Posterior cingulate gyrus (tissue), 11 donors: ENCODE measurements at regions not wholly inside any gene's neighbourhood (a gene's known extent, or its start where the extent isn't known, plus 50 kb on each side); places are given as distances from the start of the nearest gene placed in this dataset.

Source experiments
- DNase-seq, 10 donors: peaks; one replicate each; pipeline versions ENCODE4 v3.0.0 to v3.0.0-alpha.2; 2020 to 2021; ENCODE audit warnings: mixed read lengths in 3 of 10
- intact Hi-C: fragments of 100-400 bp; cut with DNase I; formaldehyde crosslinking; loops from one replicate; pipeline ENCODE4 v1.15.1; 2023

DNA sequence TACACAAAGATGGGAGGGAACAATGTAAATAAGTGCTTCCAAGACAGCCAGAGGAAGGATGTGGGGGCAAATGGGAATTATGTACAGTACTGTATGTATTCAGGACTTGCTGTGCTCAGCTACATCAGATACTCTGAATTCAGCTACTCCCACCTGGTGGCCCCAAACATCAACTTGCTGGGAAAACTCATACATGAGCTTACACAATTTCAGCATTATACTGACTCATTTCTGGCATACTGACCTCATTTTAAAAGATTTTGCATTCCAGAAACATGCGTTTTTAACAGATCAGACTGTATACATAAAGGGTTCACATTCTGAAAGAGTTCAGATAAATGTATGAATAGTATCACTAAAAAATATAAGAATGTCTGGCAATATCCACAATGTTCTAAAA is 59.7 kb downstream of the GPX5 start:
- intact Hi-C loops = no loop called here
- DNase-seq = no peak

DNA sequence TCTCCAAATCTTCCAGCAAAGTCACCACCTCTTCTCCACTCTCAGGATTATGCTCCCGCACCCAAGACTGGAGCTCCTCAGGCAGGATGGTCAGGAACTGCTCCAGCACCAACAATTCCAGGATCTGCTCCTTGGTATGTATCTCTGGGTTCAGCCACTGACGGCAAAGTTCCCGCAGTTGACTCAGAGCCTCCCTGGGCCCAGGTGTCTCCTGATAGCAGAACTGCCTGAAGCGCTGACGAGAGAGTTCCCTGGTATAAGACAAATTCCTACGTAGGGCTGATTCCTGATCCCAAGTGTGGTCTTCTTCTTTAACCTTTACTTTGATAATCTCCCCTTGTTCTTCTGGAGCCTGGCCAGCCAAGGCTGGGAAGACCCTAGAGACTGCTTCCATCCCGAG is 60.6 kb downstream of the GPX5 start:
- intact Hi-C loops = no loop called here
- DNase-seq = no peak

DNA sequence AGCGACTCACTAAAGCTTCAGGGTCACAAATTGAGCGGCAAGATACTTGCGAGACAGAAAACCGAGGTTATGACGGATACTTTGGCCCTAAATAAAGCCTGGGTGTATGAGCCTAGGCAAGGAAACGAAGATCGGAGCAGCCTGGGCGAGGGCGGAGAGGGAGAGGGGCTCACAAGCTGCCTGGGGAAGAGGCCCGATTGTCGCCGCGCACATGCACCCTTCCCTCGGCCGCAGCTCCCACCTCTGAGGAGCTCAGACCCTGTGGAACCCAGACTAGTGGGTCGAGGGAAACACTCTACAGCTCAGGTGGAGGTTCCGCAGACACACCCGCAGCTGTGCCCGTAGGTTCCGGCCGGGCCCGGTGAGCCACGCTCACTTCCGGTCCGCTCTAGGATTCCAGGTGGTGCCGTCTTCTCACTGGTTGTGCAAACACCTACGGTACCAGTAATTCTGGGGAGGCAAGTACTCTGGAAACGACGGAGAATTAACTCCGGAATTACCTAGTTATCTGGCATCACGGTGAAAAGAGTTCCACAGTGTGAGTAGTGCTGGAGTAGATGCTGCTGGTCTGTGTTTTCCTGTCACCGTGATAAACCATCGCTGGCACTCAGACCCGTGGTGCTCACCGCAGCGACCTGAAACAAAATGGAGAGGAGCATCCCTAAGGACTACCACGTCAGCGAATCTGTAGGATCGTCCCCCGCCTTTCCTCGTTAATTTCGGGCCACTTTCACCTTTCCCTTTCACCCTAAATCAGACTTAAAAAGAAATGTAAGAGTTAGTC is 61.5 kb downstream of the GPX5 start:
- peak; percentile 40 to 97 (median 80) for DNase-seq
- intact Hi-C loops = no loop called here

DNA sequence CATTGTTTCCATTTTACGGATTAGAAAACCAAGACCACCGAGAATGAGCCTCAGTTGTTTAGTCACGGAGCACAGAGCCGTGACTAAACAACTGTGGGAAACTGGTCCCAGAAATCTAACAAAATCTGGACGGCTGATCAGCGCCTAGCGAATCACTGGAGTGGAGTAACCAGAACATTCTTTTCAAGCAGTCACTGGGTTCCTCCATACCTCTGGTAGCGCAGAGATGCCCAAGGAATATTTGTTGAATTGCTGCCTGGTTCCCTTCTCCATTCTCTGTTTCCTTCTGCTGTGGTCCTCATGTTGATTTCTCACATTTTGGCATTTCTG is 62.0 kb downstream of the GPX5 start:
- intact Hi-C loops = no loop called here
- DNase-seq = peak in 2 of 10 donors; percentile 14 to 49

DNA sequence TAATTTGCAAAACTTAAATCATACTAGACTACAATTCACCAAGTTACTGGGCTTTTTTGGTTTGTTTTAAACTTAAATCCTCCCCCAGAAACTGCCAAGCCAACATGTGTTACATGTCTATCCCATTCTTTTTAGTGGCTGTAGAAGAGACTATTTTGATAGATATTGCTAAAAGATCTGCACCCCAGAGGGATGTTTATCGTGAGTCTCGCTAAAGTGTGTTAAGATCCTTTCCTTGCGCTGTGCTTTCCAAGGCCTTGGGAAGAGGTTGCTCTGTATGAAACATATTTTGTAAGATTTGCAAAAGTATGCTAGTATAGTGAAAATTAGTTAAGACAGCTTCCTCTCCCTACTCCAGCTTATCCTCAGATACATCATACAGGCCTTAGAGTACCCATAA is 63.0 kb downstream of the GPX5 start:
- no peak for DNase-seq
- intact Hi-C loops = no loop called here

DNA sequence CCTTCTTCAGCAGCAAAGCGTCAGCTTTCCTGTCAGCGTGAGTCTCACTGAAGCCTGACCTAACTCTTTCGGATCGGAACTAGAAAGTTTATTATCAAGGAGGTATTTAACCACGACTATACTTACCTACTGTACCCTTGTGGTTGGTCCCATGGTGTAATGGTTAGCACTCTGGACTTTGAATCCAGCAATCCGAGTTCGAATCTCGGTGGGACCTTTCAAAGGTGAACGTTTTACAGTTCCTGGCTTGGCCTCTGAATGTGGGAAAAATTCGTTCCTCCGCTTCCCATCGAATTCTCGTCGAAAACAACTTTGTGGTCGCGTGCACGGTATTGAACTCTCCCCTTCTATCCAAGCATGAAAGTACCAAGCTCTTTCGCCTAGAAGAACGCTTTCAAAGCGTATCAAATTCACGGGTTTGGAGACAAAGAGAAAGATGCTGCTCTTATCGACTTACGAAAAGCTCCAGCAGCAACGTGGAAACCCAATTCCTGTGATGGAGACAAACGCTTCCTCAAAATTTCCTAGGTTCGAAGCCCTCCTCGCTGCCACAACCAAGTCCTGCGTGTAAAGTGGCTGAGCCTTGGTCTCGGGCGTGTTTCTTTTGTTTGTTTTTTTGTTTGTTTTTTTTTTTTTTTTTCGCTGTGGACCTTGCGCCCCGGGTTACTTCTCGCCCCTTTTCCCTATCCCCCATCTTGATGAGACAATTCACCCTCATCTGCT is 63.7 kb downstream of the GPX5 start:
- peak in 4 of 10 donors; percentile 11 to 77 (median 44) for DNase-seq
- intact Hi-C loops = no loop called here

DNA sequence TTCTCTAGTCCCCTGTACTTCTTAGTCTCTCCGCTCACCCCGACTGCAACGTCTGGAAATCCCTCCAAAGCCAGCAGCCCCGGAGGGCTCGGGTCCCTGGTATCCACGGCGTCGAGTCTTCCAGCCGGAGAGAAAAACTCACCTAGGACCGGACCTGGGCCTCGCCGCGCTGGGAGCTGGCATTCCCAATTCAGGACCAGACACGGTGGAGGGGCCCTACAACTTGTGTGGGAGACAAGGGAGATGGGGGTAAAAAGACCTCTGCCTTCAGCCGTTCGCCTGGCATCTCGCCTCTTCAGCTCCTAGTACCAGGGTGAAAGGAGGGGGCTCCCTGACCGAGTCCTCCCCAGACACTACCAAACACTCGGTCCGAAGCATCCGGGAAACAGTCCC is 64.3 kb downstream of the GPX5 start:
- intact Hi-C loops = no loop called here
- DNase-seq = peak in 1 of 10 donors; percentile 73

DNA sequence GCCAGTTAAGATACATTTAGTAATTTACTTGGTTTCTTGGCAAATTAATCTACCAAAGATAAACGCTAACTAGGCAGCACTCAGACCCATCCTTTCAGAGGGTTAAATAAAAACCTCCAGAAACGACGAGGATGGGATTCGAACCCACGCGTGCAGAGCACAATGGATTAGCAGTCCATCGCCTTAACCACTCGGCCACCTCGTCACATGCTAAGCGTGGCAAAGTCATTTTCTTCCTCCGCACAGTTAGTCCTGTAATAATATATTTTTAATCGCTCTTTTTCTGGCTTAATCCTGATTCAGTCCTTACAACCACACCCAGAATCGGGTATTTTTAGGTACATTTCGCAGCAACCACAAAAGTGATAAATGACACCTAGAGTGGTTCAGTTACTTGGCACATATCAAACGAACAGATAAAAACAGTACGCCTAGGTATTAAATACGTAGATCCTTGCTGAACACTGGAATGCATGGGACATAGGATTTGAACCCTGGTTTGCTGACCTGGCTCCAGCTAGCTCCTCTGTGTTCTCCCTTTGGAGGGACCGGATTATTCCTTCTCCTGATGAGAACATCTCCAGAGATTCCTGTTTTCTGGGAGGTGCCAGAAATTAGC is 71.6 kb downstream of the GPX5 start:
- peak in 4 of 10 donors; percentile 24 to 84 (median 78) for DNase-seq
- intact Hi-C loops = no loop called here

DNA sequence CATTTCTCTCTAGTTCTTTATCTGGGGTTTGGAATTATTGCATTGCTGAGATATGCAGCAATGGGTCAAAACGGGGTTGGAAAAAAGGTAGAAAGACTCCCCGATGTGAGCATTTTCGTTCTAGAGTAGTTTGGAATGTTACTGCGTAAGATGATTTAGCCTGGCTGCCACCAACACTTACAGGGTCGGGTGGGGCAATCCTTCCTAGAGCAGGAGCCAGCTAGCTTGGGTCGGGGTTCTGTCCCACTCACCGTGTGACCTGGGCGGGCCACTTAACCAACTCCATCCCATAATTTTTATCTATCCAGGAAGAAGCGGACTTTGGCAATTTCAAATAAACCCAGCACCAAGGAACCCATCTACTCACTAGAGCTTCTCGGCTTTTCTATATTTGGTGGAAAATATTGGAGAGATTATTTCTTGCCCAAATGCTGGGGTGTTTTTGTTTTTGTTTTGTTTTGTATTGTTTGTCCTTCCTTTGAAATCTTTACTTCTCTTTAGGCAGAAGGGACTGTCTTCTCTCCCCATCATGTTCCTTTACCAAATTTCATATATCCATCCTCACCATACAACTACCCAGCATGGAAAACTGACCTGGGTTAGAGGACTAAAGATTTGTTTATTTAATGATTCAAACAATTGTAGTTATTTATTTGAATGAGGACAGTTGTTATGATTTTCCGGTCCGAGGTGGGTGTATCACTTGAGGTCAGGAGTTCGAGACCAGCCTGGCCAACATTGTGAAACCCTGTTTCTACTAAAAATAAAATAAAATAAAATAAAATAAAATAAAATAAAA is 72.4 kb downstream of the GPX5 start:
- intact Hi-C loops = no loop called here
- no peak for DNase-seq

DNA sequence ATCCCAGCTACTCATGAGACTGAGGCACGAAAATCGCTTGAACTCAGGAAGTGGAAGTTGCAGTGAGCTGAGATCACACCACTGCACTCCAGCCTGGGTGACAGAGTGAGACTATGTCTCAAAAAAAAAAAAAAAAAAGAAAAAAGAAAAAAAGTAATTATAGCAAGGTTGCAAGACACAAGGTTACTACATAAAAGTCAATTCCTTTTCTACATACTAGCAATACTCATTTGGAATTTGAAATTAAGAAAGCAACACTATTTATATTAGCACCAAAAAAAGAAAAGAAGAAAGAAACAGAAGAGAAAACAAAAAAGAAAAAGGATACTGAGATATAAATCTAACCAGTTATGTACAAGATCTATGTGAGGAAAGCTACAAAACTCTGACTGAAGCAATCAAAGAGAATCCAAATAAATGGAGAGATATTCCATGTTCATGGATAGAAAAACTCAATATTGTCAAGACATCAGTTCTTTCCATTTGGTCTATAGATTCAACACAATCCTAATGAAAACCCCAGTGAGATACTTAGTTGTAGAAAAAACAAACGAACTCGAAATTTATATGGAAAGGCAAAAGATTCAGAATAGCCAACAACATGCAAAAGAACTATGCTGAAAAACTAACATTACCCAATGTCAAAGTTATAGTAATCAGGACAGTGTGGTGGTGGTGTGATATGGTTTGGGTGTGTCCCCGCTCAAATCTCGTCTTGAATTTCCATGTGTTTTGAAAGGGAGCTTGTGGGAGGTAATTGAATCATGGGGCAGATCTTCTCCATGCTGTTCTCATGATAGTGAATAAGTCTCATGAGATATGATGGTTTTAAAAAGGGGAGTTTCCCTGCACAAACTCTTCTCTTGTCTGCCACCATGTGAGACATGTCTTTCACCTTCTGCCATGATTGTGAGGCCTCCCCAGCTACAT is 73.3 kb downstream of the GPX5 start:
- intact Hi-C loops = no loop called here

DNA sequence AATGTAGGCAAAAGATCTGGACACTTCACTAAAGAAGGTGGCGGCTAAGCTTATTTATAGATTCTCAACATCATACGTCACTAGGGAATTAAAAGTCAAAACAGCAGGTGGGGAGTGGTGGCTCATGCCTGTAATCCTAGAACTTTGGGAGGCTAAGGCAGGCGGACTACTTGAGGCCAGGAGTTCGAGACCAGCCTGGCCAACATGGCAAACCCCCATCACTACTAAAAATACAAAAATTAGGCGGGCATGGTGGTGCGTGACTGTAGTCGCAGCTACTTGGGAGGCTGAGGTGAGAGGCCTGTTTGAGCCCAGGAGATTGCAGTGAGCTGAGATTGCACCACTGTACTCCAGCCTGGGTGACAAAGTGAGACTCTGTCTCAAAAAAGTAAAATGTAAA is 74.6 kb downstream of the GPX5 start:
- intact Hi-C loops = no loop called here
- no peak for DNase-seq

More for the DNA sequence above, 73.3 kb downstream of the GPX5 start:
- DNase-seq = no peak

DNA sequence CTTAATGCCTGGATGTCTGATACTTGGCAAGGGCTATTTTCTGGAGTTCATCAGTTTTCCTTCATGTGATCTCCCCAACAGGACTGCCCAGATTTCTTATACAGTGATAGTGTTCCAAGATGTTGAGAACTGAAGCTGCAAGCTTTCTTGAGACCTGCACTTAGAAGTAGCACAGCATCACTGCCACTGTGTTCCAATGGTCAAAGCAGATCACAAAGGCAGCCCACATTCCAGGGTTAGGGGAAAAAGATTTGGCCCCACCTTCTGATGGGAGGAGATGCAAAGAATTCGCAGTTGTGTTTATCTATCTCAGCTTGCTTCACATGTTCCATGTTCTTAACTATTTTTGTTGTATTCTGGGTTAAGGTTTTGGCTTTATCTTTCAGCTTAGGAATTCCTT is 78.2 kb downstream of the GPX5 start:
- intact Hi-C loops = no loop called here
- no peak for DNase-seq

DNA sequence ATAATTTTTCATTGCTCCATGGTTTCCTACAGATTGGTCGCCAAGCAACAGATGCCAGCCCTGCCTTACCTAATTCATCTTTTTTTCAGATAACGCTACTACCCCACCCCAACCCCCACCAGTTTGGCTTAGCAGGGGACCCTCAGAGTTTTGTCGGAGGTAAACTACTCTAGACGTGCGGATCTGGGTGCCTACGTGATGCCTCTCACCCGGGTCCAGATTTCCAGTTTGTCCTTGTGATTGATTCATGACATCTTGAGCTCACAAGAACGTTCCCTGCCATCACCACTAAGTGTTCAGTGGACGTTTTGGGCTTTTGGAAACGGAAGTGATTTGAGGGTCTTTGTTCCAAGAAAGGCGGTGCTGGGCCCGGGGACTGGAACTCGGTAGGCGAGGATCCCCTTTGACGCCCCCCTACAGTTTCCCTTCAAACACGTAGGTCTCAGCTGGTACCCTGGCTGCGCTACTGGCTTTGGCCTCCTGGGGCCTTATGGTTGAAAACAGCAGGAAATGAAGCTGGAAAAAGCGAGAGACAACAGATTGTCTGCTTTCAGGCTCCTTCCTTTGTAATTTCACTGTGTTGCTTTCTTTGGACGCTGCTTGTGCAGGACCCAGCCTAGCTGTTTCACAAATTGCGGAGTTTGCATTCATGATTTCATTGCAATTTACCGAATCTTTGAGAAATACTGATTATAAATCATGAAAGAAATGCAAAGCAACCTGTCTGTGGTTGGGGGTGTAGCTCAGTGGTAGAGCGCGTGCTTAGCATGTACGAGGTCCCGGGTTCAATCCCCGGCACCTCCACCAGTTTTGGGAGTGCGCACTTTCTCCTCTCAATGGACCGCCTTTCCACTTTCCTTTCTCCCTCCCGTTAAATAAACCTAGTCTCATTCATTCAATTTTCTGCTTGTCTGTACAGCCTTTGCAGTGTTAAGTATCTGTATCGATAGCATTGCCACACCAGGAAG is 81.0 kb downstream of the GPX5 start:
- peak in 9 of 10 donors; percentile 27 to 91 (median 53) for DNase-seq
- intact Hi-C loops = no loop called here

DNA sequence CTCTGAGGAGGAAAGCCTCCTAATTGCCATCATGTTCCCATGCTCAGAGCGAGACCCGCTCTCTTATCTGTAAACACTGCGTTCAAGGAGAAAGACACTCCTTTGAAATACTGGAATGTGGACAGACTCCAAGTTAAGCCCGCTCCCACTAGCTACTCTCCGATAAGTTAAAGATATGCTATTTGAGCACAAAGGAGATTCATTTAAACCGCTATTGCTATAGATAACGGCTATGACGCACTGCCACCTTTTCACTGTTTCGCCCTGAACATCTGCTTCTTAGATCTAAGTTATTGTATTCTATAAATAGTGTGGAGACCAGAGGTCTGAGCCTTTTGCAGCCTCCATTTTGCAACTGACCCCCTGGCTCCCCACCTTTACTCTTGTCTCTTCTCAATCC is 82.3 kb downstream of the GPX5 start:
- intact Hi-C loops = no loop called here
- no peak for DNase-seq

DNA sequence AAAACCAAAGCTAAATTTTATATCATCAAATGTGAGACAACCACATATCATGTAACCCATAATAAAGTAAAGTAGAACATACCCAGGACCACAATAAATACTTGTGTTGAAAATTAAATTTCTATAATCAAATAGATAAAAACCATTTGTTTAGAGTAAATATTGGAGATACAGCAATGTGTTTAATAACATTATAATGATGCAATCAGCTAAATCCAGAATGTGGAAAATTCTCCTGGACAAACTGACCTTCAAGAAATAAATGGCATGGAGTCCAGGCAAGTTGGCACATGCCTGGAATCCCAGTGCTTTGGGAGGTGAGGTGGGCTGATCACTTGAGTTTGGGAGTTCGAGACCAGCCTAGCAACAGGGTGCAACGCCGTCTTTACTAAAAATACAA is 84.0 kb downstream of the GPX5 start:
- no peak for DNase-seq
- intact Hi-C loops = no loop called here

DNA sequence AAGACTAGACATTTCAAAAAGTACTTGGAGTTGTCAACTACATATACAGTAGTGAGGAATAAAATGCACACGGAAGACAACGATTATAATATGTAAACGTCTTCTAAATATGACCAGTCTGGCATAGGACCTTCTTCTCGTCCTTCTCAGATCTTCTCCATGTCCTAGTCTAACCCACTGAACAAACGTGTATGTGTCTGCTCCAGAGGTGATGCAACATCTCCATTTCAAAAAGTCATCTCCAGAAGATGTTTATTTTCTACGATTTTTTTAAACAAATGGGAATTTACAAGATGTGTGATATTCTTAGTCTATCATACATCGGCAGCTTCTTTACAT is 89.9 kb downstream of the GPX5 start:
- intact Hi-C loops = no loop called here
- DNase-seq = no peak

DNA sequence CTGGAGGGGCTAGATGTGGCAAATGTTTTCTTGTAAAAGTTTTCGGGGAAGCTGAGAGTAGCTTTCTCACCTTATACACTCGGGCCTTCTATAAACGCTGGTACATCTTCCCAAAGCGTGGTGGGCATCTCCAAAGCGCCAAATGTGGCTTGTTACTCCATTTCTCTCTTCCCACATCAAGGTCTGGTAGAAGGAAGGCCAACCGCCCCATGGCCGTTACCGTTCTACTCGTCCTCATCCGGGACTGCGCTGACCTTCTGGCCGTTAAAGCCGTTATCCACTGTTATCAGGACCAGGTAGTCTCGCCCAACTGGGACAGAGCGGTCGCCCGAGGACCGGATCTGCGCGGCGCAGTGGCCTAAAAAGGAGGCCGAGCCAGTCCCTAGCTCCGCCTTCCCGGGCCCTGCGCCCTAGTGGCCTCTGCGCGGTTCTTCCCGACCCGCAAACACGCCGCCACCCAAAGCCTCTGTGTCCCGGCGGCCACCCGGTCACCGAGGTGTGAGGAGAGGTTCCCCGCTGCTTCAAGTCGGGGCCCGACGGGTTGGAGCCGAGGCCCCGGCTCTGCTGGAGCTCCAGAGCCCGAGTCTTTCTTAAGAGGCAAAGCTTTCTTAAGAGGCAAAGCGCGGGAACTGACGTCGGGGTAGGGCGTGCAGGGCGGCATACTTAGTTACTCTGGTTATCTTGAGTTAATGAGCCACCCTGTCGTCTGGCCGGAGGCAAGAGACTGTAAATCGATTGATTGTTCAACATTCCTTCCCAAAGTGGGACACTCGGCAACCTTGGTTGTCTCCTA is 90.5 kb downstream of the GPX5 start:
- intact Hi-C loops = no loop called here
- DNase-seq = no peak

DNA sequence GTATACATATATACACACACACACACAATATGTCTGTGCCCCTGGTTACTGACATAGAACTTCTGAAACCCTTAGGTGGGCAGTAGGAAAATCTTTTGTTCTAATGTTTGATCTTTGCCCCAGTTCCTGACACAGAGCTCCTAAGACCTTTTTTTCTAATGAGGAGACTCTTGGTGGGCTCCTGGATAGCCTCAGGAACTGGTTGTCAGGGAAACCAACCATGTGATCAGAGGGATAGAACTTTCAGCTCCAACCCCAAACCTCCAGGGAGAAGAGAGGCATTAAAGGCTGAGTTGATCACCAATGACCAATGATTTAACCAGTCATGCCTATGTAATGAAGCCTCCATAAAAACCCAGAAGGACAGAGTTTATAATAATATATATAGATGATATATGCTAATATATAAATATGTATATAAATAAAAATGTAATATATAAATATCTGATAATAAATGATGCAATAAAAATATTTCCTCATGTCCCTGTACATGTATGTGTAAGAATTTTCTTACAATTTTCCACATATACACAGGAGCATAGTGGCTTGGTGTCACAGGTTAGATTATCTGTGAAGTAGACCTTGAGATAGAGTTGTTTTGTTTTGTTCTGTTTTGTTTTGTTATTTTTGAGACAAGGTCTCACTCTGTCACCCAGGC is 93.3 kb downstream of the GPX5 start:
- DNase-seq = no peak
- intact Hi-C loops = no loop called here
